Hepatocyte (in vitro differentiated cells): ENCODE measurements at regions not wholly inside any gene's neighbourhood (a gene's known extent, or its start where the extent isn't known, plus 50 kb on each side); places are given as distances from the start of the nearest gene placed in this dataset.

Experiments
- EZH2 ChIP-seq: fragments of 200-600 bp; sonication (generic); IDR thresholded peaks from 2 replicates; pipeline ENCODE4 v1.6.1; 2016; ENCODE audit warnings: antibody characterized with exemption, mild to moderate bottlenecking, borderline replicate concordance
- TF ChIP-seq, protein P1 (sequence below): fragments of 200-600 bp; sonication (generic); IDR thresholded peaks from 2 replicates; pipeline ENCODE4 v1.5.1; 2016; ENCODE audit warnings: antibody characterized with exemption, mild to moderate bottlenecking; ENCODE audit not compliant: poor library complexity

- TF ChIP-seq, protein P1, sequence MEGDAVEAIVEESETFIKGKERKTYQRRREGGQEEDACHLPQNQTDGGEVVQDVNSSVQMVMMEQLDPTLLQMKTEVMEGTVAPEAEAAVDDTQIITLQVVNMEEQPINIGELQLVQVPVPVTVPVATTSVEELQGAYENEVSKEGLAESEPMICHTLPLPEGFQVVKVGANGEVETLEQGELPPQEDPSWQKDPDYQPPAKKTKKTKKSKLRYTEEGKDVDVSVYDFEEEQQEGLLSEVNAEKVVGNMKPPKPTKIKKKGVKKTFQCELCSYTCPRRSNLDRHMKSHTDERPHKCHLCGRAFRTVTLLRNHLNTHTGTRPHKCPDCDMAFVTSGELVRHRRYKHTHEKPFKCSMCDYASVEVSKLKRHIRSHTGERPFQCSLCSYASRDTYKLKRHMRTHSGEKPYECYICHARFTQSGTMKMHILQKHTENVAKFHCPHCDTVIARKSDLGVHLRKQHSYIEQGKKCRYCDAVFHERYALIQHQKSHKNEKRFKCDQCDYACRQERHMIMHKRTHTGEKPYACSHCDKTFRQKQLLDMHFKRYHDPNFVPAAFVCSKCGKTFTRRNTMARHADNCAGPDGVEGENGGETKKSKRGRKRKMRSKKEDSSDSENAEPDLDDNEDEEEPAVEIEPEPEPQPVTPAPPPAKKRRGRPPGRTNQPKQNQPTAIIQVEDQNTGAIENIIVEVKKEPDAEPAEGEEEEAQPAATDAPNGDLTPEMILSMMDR, result no peak
- TF ChIP-seq EZH2, result no peak
Observed at GRCh38 chrX:45266456-45266855, 65.8 kb upstream of the DIPK2B start.
